Stimulated activated naive CD8-positive, alpha-beta T cell treated with anti-CD3 and anti-CD28 coated beads, Interleukin-15, Interleukin-2, amounts not matched to agents 100 ng/mL and 50 ng/mL, for 24 hours (primary cell): ENCODE measurements at regions not wholly inside any gene's neighbourhood (a gene's known extent, or its start where the extent isn't known, plus 50 kb on each side); places are given as distances from the start of the nearest gene placed in this dataset.

Experiments
- H3K27ac Mint-ChIP-seq: one replicate; pipeline ENCODE4 v1.8.0; 2021; ENCODE audit warnings: mild to moderate bottlenecking, mixed read lengths
- H3K27me3 Mint-ChIP-seq: one replicate; pipeline ENCODE4 v1.8.0; 2021; ENCODE audit warnings: mixed read lengths
- H3K36me3 Mint-ChIP-seq: one replicate; pipeline ENCODE4 v1.8.0; 2021; ENCODE audit warnings: low read depth, mixed read lengths
- H3K4me1 Mint-ChIP-seq: one replicate; pipeline ENCODE4 v1.8.0; 2021; ENCODE audit warnings: low read depth, mixed read lengths
- H3K4me3 Mint-ChIP-seq: one replicate; pipeline ENCODE4 v1.8.0; 2021; ENCODE audit warnings: mild to moderate bottlenecking, mixed read lengths
- H3K9me3 Mint-ChIP-seq: one replicate; pipeline ENCODE4 v1.8.0; 2021; ENCODE audit warnings: mixed read lengths

- H3K4me3 Mint-ChIP-seq: no peak overlapping the region
- no peaks in the 10 kb centered on the region for H3K27me3 Mint-ChIP-seq
- no peaks in the 10 kb centered on the region for H3K36me3 Mint-ChIP-seq
- H3K27ac Mint-ChIP-seq: no peak overlapping the region
- H3K9me3 Mint-ChIP-seq: peaks cover 18% of the 10 kb centered on the region
- no peaks in the 10 kb centered on the region for H3K4me1 Mint-ChIP-seq
Observed at GRCh38 chr1:222358100-222358499, 189.8 kb downstream of the HHIPL2 start.

GRCh38 chr1:222357252-222357651 lies 190.7 kb downstream of the HHIPL2 start:
- H3K4me1 Mint-ChIP-seq: no peaks in the 10 kb centered on the region
- H3K36me3 Mint-ChIP-seq: no peaks in the 10 kb centered on the region
- no peaks in the 10 kb centered on the region for H3K27me3 Mint-ChIP-seq

DNA sequence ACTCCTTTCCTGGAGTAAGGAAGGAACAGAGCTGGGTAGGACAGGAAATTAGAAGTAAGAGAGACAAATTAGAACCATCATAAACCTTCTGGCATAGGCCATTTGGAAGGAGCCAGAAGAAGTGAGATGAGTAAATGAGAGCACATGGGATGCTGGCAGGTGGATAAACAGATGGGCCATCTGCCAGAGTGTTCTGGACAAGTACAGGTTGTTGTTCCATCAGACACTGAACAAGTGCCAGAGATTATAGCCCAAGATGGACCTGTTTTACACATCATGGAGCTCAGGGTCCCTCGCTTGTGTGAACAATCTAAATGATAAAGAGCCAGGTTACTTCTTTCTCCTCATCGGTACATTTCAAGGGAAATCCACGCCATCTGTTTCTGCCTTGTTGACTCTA lies 200.3 kb downstream of the HHIPL2 start:
- no peaks in the 10 kb centered on the region for H3K4me1 Mint-ChIP-seq
- H3K27ac Mint-ChIP-seq: no peak overlapping the region
- H3K9me3 Mint-ChIP-seq: no peaks in the 10 kb centered on the region
- no peak overlapping the region for H3K4me3 Mint-ChIP-seq
- no peaks in the 10 kb centered on the region for H3K27me3 Mint-ChIP-seq
- H3K36me3 Mint-ChIP-seq: no peaks in the 10 kb centered on the region

More at GRCh38 chr1:222357252-222357651, 190.7 kb downstream of the HHIPL2 start:
- H3K4me3 Mint-ChIP-seq: no peak overlapping the region
- no peak overlapping the region for H3K27ac Mint-ChIP-seq
- peaks cover 18% of the 10 kb centered on the region for H3K9me3 Mint-ChIP-seq

- Mint-ChIP-seq H3K27ac (no peak overlapping the region), H3K9me3 (no peaks in the 10 kb centered on the region), H3K27me3 (no peaks in the 10 kb centered on the region), H3K4me3 (no peak overlapping the region), H3K36me3 (no peaks in the 10 kb centered on the region), H3K4me1 (no peaks in the 10 kb centered on the region)
Observed at GRCh38 chr1:222346955-222347354, 200.9 kb downstream of the HHIPL2 start.

DNA sequence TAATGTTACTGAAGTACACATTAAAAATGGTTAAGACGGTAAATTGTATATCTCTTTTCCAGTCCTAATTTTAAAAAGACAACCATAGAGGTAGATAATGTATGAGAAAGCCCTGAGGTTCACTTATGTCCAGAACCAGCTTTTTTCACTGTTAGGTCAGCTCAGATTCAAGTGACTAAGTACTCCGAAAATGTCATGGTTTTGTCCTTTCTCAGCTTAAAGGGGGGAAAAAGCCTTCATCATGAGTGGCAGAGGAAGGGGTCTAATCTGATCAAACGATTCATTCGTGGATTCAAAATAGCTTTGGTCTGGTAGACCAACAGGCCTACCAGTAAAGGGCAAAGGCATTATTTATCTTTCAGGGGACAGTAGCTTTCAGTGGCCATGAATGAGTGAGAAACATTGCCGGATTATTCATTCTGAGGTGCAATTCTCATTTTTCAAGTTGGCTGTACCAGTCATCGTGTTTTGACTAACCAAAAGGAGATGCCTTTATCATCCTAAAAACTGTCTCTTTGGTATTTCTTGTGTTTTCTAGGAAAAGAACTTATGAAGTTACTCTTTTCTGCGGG lies 208.4 kb downstream of the HHIPL2 start:
- H3K4me3 Mint-ChIP-seq: no peak overlapping the region
- no peaks in the 10 kb centered on the region for H3K4me1 Mint-ChIP-seq
- no peak overlapping the region for H3K27ac Mint-ChIP-seq
- H3K27me3 Mint-ChIP-seq: no peaks in the 10 kb centered on the region
- H3K36me3 Mint-ChIP-seq: no peaks in the 10 kb centered on the region
- H3K9me3 Mint-ChIP-seq: no peaks in the 10 kb centered on the region

- Mint-ChIP-seq H3K4me1 (no peaks in the 10 kb centered on the region), H3K36me3 (no peaks in the 10 kb centered on the region), H3K27me3 (no peaks in the 10 kb centered on the region), H3K4me3 (no peak overlapping the region), H3K9me3 (no peaks in the 10 kb centered on the region), H3K27ac (no peak overlapping the region)
Observed at GRCh38 chr1:222335586-222335985, 212.3 kb downstream of the HHIPL2 start.

- Mint-ChIP-seq H3K27me3 (no peaks in the 10 kb centered on the region), H3K9me3 (no peaks in the 10 kb centered on the region), H3K27ac (no peak overlapping the region), H3K4me1 (no peaks in the 10 kb centered on the region), H3K36me3 (no peaks in the 10 kb centered on the region), H3K4me3 (no peak overlapping the region)
Observed at GRCh38 chr1:222334026-222334680, 213.8 kb downstream of the HHIPL2 start.

DNA sequence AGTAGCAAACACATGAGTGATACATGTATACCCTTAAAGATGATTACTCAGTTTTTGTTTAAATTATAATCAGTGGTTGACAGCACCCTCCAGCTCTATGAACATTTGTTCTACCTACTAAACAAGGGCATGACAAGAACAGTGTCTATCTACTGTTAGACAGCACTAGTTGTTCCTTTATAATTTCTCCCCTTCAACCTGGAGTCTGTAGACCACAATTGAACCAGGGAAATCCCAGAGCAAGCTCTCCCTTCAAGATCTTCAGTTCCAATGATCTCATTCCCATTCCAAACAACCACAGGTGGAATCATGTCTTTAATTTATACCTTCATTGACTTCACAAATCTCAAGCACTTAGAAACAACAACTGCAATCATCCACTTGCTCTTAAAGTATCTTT lies 216.1 kb downstream of the HHIPL2 start:
- Mint-ChIP-seq H3K4me1 (no peaks in the 10 kb centered on the region), H3K27me3 (no peaks in the 10 kb centered on the region), H3K4me3 (no peak overlapping the region), H3K9me3 (no peaks in the 10 kb centered on the region), H3K36me3 (no peaks in the 10 kb centered on the region), H3K27ac (no peak overlapping the region)

DNA sequence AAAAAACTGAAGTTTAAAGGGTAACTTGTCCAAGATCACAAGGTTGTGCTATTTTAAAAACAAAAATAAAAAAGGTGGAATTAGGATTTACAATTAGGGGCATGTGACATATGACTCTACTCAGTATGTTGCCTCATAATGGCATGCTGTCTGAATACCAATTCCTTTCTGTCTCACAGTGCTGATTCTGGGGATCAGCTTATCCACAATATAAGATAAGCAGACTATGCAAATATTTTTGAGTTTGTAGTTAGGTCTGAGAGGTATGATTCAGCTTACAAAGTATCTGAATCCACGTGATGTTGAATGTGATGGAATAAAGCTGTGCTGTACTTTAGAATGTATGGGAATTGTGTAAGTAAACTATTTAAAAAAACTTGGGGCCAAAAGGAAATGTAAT lies 216.6 kb downstream of the HHIPL2 start:
- Mint-ChIP-seq H3K9me3 (no peaks in the 10 kb centered on the region), H3K27me3 (no peaks in the 10 kb centered on the region), H3K36me3 (no peaks in the 10 kb centered on the region), H3K27ac (no peak overlapping the region), H3K4me3 (no peak overlapping the region), H3K4me1 (no peaks in the 10 kb centered on the region)

GRCh38 chr1:222329493-222330045 lies 218.3 kb downstream of the HHIPL2 start:
- Mint-ChIP-seq H3K27ac (no peak overlapping the region), H3K9me3 (no peaks in the 10 kb centered on the region), H3K36me3 (no peaks in the 10 kb centered on the region), H3K27me3 (no peaks in the 10 kb centered on the region), H3K4me1 (no peaks in the 10 kb centered on the region), H3K4me3 (no peak overlapping the region)

- no peaks in the 10 kb centered on the region for H3K36me3 Mint-ChIP-seq
- H3K27ac Mint-ChIP-seq: no peak overlapping the region
Observed at GRCh38 chr1:222326710-222327036, 221.2 kb downstream of the HHIPL2 start.

DNA sequence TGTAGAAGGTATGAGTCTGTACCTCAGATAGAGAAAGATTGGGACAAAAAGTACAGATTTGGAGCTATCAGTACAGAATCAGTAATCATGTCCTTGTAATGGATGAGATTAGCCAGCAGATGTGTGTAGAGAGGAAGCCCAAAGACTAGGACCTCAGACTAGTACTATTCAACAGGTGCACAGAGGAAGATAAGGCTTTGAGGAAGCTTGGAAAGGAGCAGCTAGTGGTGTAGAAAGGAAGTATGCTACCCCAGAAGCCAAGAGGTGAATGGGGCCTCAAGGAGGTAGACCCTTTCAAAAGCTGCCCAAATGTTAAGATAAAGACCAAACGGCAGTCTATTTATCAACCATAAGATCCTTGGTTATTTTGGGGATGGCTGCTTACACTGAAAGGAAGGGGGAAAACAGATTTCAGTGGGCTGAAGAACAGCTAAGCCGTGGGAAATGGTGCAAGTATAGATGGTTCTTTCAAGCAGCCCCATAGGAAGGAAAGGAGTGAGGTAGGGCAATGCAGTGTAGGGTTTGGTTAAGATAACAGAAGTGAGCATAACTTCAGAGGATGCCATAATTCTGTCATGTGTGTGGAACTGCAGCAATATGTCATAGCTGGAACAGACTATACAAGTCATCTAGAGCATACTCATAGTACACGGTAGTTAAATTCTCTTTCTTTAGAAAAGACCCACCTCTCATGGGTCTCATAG lies 221.7 kb downstream of the HHIPL2 start:
- Mint-ChIP-seq H3K4me1 (no peaks in the 10 kb centered on the region), H3K27ac (no peak overlapping the region), H3K4me3 (no peak overlapping the region), H3K36me3 (no peaks in the 10 kb centered on the region), H3K9me3 (peaks cover 3% of the 10 kb centered on the region), H3K27me3 (no peaks in the 10 kb centered on the region)

More at GRCh38 chr1:222326710-222327036, 221.2 kb downstream of the HHIPL2 start:
- H3K9me3 Mint-ChIP-seq: peaks cover 3% of the 10 kb centered on the region
- H3K4me3 Mint-ChIP-seq: no peak overlapping the region
- H3K4me1 Mint-ChIP-seq: no peaks in the 10 kb centered on the region
- H3K27me3 Mint-ChIP-seq: no peaks in the 10 kb centered on the region

GRCh38 chr1:222325506-222325905 lies 222.4 kb downstream of the HHIPL2 start:
- peaks cover 3% of the 10 kb centered on the region for H3K9me3 Mint-ChIP-seq

GRCh38 chr1:222314839-222315238 lies 233.1 kb downstream of the HHIPL2 start:
- Mint-ChIP-seq H3K4me1 (peaks cover 4% of the 10 kb centered on the region), H3K36me3 (no peaks in the 10 kb centered on the region), H3K4me3 (no peak overlapping the region), H3K27ac (no peak overlapping the region), H3K9me3 (no peaks in the 10 kb centered on the region), H3K27me3 (peaks cover 5% of the 10 kb centered on the region)

More at GRCh38 chr1:222325506-222325905, 222.4 kb downstream of the HHIPL2 start:
- Mint-ChIP-seq H3K27ac (no peak overlapping the region), H3K36me3 (no peaks in the 10 kb centered on the region), H3K4me3 (no peak overlapping the region), H3K4me1 (no peaks in the 10 kb centered on the region), H3K27me3 (no peaks in the 10 kb centered on the region)

- Mint-ChIP-seq H3K4me1 (peaks cover 4% of the 10 kb centered on the region), H3K27me3 (no peaks in the 10 kb centered on the region), H3K4me3 (no peak overlapping the region), H3K36me3 (no peaks in the 10 kb centered on the region), H3K9me3 (no peaks in the 10 kb centered on the region), H3K27ac (no peak overlapping the region)
Observed at GRCh38 chr1:222310836-222311235, 237.1 kb downstream of the HHIPL2 start.
